D721Med (cell line): ENCODE measurements at regions not wholly inside any gene's neighbourhood (a gene's known extent, or its start where the extent isn't known, plus 50 kb on each side); places are given as distances from the start of the nearest gene placed in this dataset.

Experiments
- DNase-seq: peaks from one replicate; pipeline ENCODE4 v3.0.0; 2011; ENCODE audit warnings: low spot score; ENCODE audit not compliant: insufficient read length
- FAIRE-seq: peaks from 2 replicates; lab custom pipeline; 2011; peaks lifted over from hg19 to GRCh38; lab: Jason Lieb, UNC
- CTCF ChIP-seq: IDR thresholded peaks from 2 replicates; pipeline ENCODE4 v1.5.1; 2012; ENCODE audit warnings: mild to moderate bottlenecking, control low read depth; ENCODE audit not compliant: insufficient read depth; ENCODE audit errors: missing control alignments

- no peak for TF ChIP-seq CTCF
- FAIRE-seq (no peak), DNase-seq (no peak)
These were observed 87.4 kb downstream of the MDH1 start for GRCh38 chr2:63676135-63676534.

- no peak for TF ChIP-seq CTCF
- FAIRE-seq (no peak), DNase-seq (no peak)
These were observed 89.3 kb downstream of the MDH1 start for GRCh38 chr2:63678085-63678484.

GRCh38 chr2:63678551-63678950 is 89.8 kb downstream of the MDH1 start:
- TF ChIP-seq CTCF, result no peak
- no peak for DNase-seq
- FAIRE-seq, result no peak

- DNase-seq, result no peak
- FAIRE-seq, result no peak
- TF ChIP-seq CTCF, result no peak
These were observed 90.6 kb downstream of the MDH1 start for GRCh38 chr2:63679252-63679855.

GRCh38 chr2:63680455-63680854 is 91.7 kb downstream of the MDH1 start:
- no peak for TF ChIP-seq CTCF
- FAIRE-seq, result no peak
- no peak for DNase-seq

GRCh38 chr2:63681896-63682295 is 93.1 kb downstream of the MDH1 start:
- no peak for TF ChIP-seq CTCF
- FAIRE-seq (no peak), DNase-seq (no peak)

GRCh38 chr2:63692002-63692606 is 103.3 kb downstream of the MDH1 start:
- peak; percentile 46 for FAIRE-seq

More at GRCh38 chr2:63692002-63692606, 103.3 kb downstream of the MDH1 start:
- no peak for DNase-seq
- TF ChIP-seq CTCF, result peak; percentile 52
